ENCODE measurements at regions not wholly inside any gene's neighbourhood (a gene's known extent, or its start where the extent isn't known, plus 50 kb on each side); places are given as distances from the start of the nearest gene placed in this dataset.

DNA sequence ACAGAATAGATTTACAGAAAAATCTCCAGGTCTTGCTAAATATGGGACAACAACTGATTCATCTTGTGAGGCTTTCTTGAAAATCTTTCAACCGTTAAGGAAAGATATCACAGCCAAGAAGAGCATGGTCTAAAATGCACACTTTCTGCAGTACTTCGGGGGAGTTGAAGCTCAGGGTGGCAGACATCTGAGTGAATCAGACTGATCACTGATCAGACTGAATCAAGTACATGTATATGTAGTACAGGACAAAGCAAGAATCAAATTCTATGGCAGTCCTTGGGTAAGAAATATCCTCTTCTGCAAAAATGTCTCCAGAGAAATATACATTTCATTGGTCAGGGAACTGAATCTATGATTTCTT is 212.4 kb upstream of the SPAG17 start:
- no peak overlapping the region for H3K4me2 ChIP-seq (ENCODE audit: insufficient read depth, low read length)
- H4K20me1 ChIP-seq (ENCODE audit: insufficient read depth, low read length) = no peaks in the 10 kb centered on the region
- H3K4me1 ChIP-seq (ENCODE audit: insufficient read depth, low read length) = no peaks in the 10 kb centered on the region
- no peak overlapping the region for H3K4me3 ChIP-seq (ENCODE audit: low read depth in 1 of 2, low read length in 2 of 2)
- no peak overlapping the region for H3K27ac ChIP-seq (ENCODE audit: low read length)
- H3K9me3 ChIP-seq (ENCODE audit: insufficient read depth, low read length, severe bottlenecking) = no peaks in the 10 kb centered on the region
- H2AFZ ChIP-seq (ENCODE audit: low read depth, low read length) = no peak overlapping the region
- TF ChIP-seq, protein P1, sequence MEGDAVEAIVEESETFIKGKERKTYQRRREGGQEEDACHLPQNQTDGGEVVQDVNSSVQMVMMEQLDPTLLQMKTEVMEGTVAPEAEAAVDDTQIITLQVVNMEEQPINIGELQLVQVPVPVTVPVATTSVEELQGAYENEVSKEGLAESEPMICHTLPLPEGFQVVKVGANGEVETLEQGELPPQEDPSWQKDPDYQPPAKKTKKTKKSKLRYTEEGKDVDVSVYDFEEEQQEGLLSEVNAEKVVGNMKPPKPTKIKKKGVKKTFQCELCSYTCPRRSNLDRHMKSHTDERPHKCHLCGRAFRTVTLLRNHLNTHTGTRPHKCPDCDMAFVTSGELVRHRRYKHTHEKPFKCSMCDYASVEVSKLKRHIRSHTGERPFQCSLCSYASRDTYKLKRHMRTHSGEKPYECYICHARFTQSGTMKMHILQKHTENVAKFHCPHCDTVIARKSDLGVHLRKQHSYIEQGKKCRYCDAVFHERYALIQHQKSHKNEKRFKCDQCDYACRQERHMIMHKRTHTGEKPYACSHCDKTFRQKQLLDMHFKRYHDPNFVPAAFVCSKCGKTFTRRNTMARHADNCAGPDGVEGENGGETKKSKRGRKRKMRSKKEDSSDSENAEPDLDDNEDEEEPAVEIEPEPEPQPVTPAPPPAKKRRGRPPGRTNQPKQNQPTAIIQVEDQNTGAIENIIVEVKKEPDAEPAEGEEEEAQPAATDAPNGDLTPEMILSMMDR (IDR thresholded peaks at IDR 0.05; ENCODE audit: borderline replicate concordance, extremely low read depth, low read length, poor library complexity, severe bottlenecking) = no peak
- TF ChIP-seq EZH2 (IDR thresholded peaks at IDR 0.05; ENCODE audit: borderline replicate concordance, low read depth, low read length, severe bottlenecking) = no peak
- ATAC-seq (ENCODE audit: insufficient read depth, low read depth) = no peak
- no peak overlapping the region for H3K9ac ChIP-seq (ENCODE audit: low read depth, low read length)
- H3K27me3 ChIP-seq (ENCODE audit: insufficient read depth, low read length, poor library complexity) = no peaks in the 10 kb centered on the region
- no peaks in the 10 kb centered on the region for H3K79me2 ChIP-seq (ENCODE audit: insufficient read depth, low read length)
- H3K36me3 ChIP-seq (ENCODE audit: insufficient read depth, low read length) = no peaks in the 10 kb centered on the region
- no peak for DNase-seq

GRCh38 chr1:118396829-118397495 is 211.9 kb upstream of the SPAG17 start:
- TF ChIP-seq, protein P1 (IDR thresholded peaks at IDR 0.05; ENCODE audit: borderline replicate concordance, extremely low read depth, low read length, poor library complexity, severe bottlenecking) = no peak
- no peak for TF ChIP-seq EZH2 (IDR thresholded peaks at IDR 0.05; ENCODE audit: borderline replicate concordance, low read depth, low read length, severe bottlenecking)
- Histone ChIP-seq H3K27me3 (ENCODE audit: insufficient read depth, low read length, poor library complexity) (no peaks in the 10 kb centered on the region), H3K4me2 (ENCODE audit: insufficient read depth, low read length) (no peak overlapping the region), H3K36me3 (ENCODE audit: insufficient read depth, low read length) (no peaks in the 10 kb centered on the region), H4K20me1 (ENCODE audit: insufficient read depth, low read length) (no peaks in the 10 kb centered on the region), H3K4me3 (ENCODE audit: low read depth in 1 of 2, low read length in 2 of 2) (no peak overlapping the region), H3K9me3 (ENCODE audit: insufficient read depth, low read length, severe bottlenecking) (no peaks in the 10 kb centered on the region), H3K79me2 (ENCODE audit: insufficient read depth, low read length) (no peaks in the 10 kb centered on the region), H3K4me1 (ENCODE audit: insufficient read depth, low read length) (no peaks in the 10 kb centered on the region), H3K27ac (ENCODE audit: low read length) (no peak overlapping the region), H2AFZ (ENCODE audit: low read depth, low read length) (no peak overlapping the region), H3K9ac (ENCODE audit: low read depth, low read length) (no peak overlapping the region)
- DNase-seq = no peak
- no peak for ATAC-seq (ENCODE audit: insufficient read depth, low read depth)

DNA sequence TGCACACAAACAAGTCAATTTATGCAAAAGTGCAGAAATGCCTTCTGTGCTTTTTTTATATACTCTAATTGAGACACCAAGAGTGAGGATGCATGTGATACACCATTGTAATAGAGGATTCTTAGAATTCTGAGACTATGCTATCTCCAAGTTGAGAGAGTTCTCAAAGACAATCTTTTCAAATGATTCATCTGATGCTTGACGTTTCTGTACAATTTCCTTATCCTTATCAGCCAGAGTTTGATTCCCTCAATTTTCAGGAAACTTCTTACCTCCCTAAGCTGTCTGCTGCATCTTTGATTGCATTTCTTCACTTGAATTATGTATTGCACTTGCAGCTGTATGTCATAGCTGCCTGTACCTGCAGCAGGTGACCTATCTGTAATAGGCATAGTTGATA is 211.3 kb upstream of the SPAG17 start:
- no peaks in the 10 kb centered on the region for H3K79me2 ChIP-seq (ENCODE audit: insufficient read depth, low read length)
- no peak overlapping the region for H3K4me2 ChIP-seq (ENCODE audit: insufficient read depth, low read length)
- H3K9ac ChIP-seq (ENCODE audit: low read depth, low read length) = no peak overlapping the region
- no peaks in the 10 kb centered on the region for H3K27me3 ChIP-seq (ENCODE audit: insufficient read depth, low read length, poor library complexity)
- H3K27ac ChIP-seq (ENCODE audit: low read length) = no peak overlapping the region
- ATAC-seq (ENCODE audit: insufficient read depth, low read depth) (no peak), DNase-seq (no peak)
- no peaks in the 10 kb centered on the region for H3K9me3 ChIP-seq (ENCODE audit: insufficient read depth, low read length, severe bottlenecking)
- H3K36me3 ChIP-seq (ENCODE audit: insufficient read depth, low read length) = no peaks in the 10 kb centered on the region
- H4K20me1 ChIP-seq (ENCODE audit: insufficient read depth, low read length) = no peaks in the 10 kb centered on the region
- no peaks in the 10 kb centered on the region for H3K4me1 ChIP-seq (ENCODE audit: insufficient read depth, low read length)
- no peak overlapping the region for H3K4me3 ChIP-seq (ENCODE audit: low read depth in 1 of 2, low read length in 2 of 2)
- H2AFZ ChIP-seq (ENCODE audit: low read depth, low read length) = no peak overlapping the region
- TF ChIP-seq, protein P1 (IDR thresholded peaks at IDR 0.05; ENCODE audit: borderline replicate concordance, extremely low read depth, low read length, poor library complexity, severe bottlenecking) = no peak
- TF ChIP-seq EZH2 (IDR thresholded peaks at IDR 0.05; ENCODE audit: borderline replicate concordance, low read depth, low read length, severe bottlenecking) = no peak

All from DND-41 (cell line).